ENCODE measurements at regions not wholly inside any gene's neighbourhood (a gene's known extent, or its start where the extent isn't known, plus 50 kb on each side); places are given as distances from the start of the nearest gene placed in this dataset.

DNA sequence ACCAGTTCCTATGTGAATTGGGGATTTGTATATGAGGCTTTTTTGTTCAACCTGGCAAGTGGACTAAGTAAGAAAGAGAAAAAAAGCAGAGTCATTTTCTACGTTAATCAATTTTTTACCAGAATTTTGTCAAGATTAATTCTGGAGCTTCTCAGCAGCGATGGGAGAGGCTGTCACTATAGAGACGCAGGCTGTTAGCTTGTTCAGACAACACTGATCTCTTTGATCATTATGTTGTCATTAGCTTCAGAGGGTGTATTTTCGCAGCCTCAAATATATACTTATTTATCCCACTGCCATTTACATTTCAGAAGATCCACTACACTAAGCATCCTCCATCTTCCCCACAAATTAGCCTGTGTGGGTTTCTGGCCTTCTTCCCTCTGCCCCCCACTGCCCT, 196.7 kb upstream of the PFKP start:
- TF ChIP-seq, protein P1, sequence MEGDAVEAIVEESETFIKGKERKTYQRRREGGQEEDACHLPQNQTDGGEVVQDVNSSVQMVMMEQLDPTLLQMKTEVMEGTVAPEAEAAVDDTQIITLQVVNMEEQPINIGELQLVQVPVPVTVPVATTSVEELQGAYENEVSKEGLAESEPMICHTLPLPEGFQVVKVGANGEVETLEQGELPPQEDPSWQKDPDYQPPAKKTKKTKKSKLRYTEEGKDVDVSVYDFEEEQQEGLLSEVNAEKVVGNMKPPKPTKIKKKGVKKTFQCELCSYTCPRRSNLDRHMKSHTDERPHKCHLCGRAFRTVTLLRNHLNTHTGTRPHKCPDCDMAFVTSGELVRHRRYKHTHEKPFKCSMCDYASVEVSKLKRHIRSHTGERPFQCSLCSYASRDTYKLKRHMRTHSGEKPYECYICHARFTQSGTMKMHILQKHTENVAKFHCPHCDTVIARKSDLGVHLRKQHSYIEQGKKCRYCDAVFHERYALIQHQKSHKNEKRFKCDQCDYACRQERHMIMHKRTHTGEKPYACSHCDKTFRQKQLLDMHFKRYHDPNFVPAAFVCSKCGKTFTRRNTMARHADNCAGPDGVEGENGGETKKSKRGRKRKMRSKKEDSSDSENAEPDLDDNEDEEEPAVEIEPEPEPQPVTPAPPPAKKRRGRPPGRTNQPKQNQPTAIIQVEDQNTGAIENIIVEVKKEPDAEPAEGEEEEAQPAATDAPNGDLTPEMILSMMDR (IDR thresholded peaks at IDR 0.05), result no peak
- no peak for TF ChIP-seq EZH2 (IDR thresholded peaks at IDR 0.05)
